Gastrocnemius medialis (tissue), 4 donors: ENCODE measurements at regions not wholly inside any gene's neighbourhood (a gene's known extent, or its start where the extent isn't known, plus 50 kb on each side); places are given as distances from the start of the nearest gene placed in this dataset.

Source experiments
- POLR2A ChIP-seq, 2 donors: fragments of 450-650 bp; IDR thresholded peaks; one replicate each; pipeline ENCODE4 v1.6.1; 2017; ENCODE audit warnings: antibody characterized with exemption in 2 of 2, mild to moderate bottlenecking in 2 of 2, moderate library complexity in 2 of 2
- TF ChIP-seq, protein P1 (sequence below), 5 experiments: fragments of 450-650 bp in 3 of 5; fragments of 200-600 bp in 2 of 5; sonication (generic) in 2 of 5; IDR thresholded peaks in 4 of 5; conservative IDR thresholded peaks in 1 of 5; 1 replicate in 4 of 5; 2 replicates in 1 of 5; pipeline ENCODE4 v1.5.1; 2016 to 2019; ENCODE audit warnings: antibody characterized with exemption in 5 of 5, mild to moderate bottlenecking in 3 of 5, moderate library complexity in 3 of 5

DNA sequence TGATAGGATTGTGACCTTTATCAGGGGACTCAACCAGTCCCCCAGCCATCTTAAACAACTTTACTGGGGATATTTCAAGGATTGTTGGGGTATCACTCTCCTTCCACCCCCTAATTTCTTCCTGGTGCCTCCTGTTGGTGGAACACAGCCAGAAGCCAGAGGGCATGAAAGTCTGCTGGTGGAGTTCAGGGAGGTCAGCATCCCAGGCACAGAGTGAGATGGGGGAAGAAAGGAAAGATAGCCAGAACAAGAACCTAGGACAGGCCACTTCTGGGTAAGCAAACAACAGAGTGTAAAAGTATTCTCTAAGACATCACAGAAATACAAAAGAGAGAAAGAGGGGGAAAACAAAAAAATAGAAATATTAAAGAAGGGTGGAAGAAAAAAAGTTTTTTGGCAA is 101.8 kb downstream of the SPRY2 start:
- TF ChIP-seq POLR2A (IDR thresholded peaks at IDR 0.05), result no peak
- TF ChIP-seq, protein P1, sequence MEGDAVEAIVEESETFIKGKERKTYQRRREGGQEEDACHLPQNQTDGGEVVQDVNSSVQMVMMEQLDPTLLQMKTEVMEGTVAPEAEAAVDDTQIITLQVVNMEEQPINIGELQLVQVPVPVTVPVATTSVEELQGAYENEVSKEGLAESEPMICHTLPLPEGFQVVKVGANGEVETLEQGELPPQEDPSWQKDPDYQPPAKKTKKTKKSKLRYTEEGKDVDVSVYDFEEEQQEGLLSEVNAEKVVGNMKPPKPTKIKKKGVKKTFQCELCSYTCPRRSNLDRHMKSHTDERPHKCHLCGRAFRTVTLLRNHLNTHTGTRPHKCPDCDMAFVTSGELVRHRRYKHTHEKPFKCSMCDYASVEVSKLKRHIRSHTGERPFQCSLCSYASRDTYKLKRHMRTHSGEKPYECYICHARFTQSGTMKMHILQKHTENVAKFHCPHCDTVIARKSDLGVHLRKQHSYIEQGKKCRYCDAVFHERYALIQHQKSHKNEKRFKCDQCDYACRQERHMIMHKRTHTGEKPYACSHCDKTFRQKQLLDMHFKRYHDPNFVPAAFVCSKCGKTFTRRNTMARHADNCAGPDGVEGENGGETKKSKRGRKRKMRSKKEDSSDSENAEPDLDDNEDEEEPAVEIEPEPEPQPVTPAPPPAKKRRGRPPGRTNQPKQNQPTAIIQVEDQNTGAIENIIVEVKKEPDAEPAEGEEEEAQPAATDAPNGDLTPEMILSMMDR (IDR thresholded peaks at IDR 0.05 in 4 of 5, conservative IDR thresholded peaks at IDR 0.05 in 1 of 5), result no peak
